Lower leg skin (tissue), 4 donors: ENCODE measurements at regions not wholly inside any gene's neighbourhood (a gene's known extent, or its start where the extent isn't known, plus 50 kb on each side); places are given as distances from the start of the nearest gene placed in this dataset.

Source experiments
- DNase-seq, 2 donors: peaks; one replicate each; pipeline ENCODE4 v3.0.0-alpha.2; 2019; ENCODE audit warnings: low spot score in 2 of 2
- H3K4me3 ChIP-seq: fragments of 200-600 bp; sonication (generic); 2 replicates; pipeline ENCODE4 v1.5.1; 2017; ENCODE audit warnings: mild to moderate bottlenecking, low read depth; ENCODE audit not compliant: poor library complexity, severe bottlenecking
- CTCF ChIP-seq, 3 donors: fragments of 450-650 bp; IDR thresholded peaks; one replicate each; pipeline ENCODE4 v1.5.1; 2016; ENCODE audit warnings: antibody characterized with exemption in 3 of 3, mild to moderate bottlenecking in 3 of 3, moderate library complexity in 2 of 3
- POLR2A ChIP-seq, 2 donors: fragments of 450-650 bp; IDR thresholded peaks; one replicate each; pipeline ENCODE4 v1.6.1; 2016 to 2017; ENCODE audit warnings: antibody characterized with exemption in 2 of 2, mild to moderate bottlenecking in 1 of 2, moderate library complexity in 1 of 2
- WGBS, 2 donors: methylation state at CpG; one replicate each; pipeline ENCODE4 v1.1.5; 2018; 5-methylcytosine and 5-hydroxymethylcytosine counted together
- intact Hi-C: fragments of 100-400 bp; cut with DNase I; formaldehyde crosslinking; loops from one replicate; pipeline ENCODE4 v1.15.0; 2023; ENCODE audit warnings: low total_unique reads

DNA sequence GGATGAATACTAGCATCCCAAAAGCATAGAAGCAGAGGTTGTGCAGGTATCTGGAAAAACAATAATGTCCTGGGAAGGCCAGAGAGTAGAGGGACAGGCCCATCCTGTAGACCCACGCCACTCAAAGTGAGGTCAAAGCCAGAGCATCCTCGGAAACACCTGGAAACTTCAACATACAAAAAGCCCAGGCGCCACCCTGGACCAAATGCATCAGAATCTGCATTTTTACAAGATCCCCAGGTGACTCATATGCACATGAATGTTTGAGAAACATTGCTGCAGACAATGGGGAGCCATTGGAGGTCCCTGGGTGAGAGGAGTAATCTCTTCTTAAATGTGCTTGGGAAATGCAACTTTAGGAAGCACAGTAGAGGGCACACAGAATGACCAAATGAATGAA is 684.1 kb downstream of the DIAPH3 start:
- no peak overlapping the region for H3K4me3 ChIP-seq
- no peak for DNase-seq
- TF ChIP-seq CTCF (IDR thresholded peaks at IDR 0.05) (no peak), POLR2A (IDR thresholded peaks at IDR 0.05) (no peak)
- intact Hi-C loops, result no loop called here
- 85 to 89% methylated on average over 3 of the region's 3 CpGs for WGBS, 2 donors

GRCh38 chr13:59480396-59481259 is 683.1 kb downstream of the DIAPH3 start:
- 54 to 59% methylated on average over 7 of the region's 7 CpGs for WGBS, 2 donors

GRCh38 chr13:59483501-59484145 is 680.1 kb downstream of the DIAPH3 start:
- intact Hi-C loops, result no loop called here
- no peak for DNase-seq
- WGBS, 2 donors, result 40 to 41% methylated on average over 5 of the region's 5 CpGs
- no peak for TF ChIP-seq CTCF (IDR thresholded peaks at IDR 0.05)
- no peak for TF ChIP-seq POLR2A (IDR thresholded peaks at IDR 0.05)
- H3K4me3 ChIP-seq, result no peak overlapping the region

More at GRCh38 chr13:59480396-59481259, 683.1 kb downstream of the DIAPH3 start:
- no peak overlapping the region for H3K4me3 ChIP-seq
- TF ChIP-seq POLR2A (IDR thresholded peaks at IDR 0.05) (no peak), CTCF (IDR thresholded peaks at IDR 0.05) (no peak)
- intact Hi-C loops, result no loop called here
- DNase-seq, result no peak

GRCh38 chr13:59487883-59488282 is 675.8 kb downstream of the DIAPH3 start:
- DNase-seq, result no peak
- intact Hi-C loops, result no loop called here
- WGBS, 2 donors, result 93% methylated on average over 3 of the region's 3 CpGs
- H3K4me3 ChIP-seq, result no peak overlapping the region
- TF ChIP-seq POLR2A (IDR thresholded peaks at IDR 0.05), result no peak
- TF ChIP-seq CTCF (IDR thresholded peaks at IDR 0.05), result no peak

GRCh38 chr13:59488436-59488835 is 675.3 kb downstream of the DIAPH3 start:
- intact Hi-C loops, result no loop called here
- DNase-seq, result no peak
- 80 to 82% methylated on average over 2 of the region's 2 CpGs for WGBS, 2 donors
- H3K4me3 ChIP-seq, result no peak overlapping the region
- TF ChIP-seq POLR2A (IDR thresholded peaks at IDR 0.05), result no peak
- no peak for TF ChIP-seq CTCF (IDR thresholded peaks at IDR 0.05)
